Activated CD8-positive, alpha-beta memory T cell treated with anti-CD3 and anti-CD28 coated beads for 36 hours (primary cell): ENCODE measurements at regions not wholly inside any gene's neighbourhood (a gene's known extent, or its start where the extent isn't known, plus 50 kb on each side); places are given as distances from the start of the nearest gene placed in this dataset.

Experiments
- CTCF ChIA-PET: fragments of 350-600 bp; sonication (Branson Sonifier 250); formaldehyde crosslinking; loops from one replicate; lab custom pipeline; 2021; ENCODE audit warnings: antibody characterized with exemption; lab: Charles Lee
- POLR2A ChIA-PET: fragments of 350-600 bp; sonication (Branson Sonifier 250); formaldehyde crosslinking; loops from one replicate; lab custom pipeline; 2021; ENCODE audit warnings: antibody characterized with exemption; lab: Charles Lee

DNA sequence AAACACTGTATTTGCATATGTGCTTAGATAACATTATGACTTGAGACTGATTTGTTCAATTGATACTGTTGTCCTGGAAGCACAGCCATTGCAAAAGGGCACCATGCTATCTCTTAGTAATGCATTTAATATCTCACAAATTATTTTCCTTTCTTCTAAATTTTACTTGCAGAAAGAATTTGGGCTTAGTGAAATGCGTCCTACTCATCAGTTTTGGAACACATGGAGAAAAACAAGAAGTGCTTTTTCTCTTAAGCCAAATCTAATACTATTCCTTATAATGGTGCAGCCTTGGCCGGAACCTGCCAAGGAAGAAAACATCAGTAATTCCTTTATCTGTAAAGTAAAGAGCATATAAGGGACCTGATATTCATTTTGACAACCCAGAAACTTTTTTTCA is 172.2 kb upstream of the ZNF608 start:
- CTCF ChIA-PET = no interaction called here
- POLR2A ChIA-PET = no interaction called here

GRCh38 chr5:124919076-124919475 is 172.6 kb upstream of the ZNF608 start:
- CTCF ChIA-PET = no interaction called here
- POLR2A ChIA-PET = no interaction called here

DNA sequence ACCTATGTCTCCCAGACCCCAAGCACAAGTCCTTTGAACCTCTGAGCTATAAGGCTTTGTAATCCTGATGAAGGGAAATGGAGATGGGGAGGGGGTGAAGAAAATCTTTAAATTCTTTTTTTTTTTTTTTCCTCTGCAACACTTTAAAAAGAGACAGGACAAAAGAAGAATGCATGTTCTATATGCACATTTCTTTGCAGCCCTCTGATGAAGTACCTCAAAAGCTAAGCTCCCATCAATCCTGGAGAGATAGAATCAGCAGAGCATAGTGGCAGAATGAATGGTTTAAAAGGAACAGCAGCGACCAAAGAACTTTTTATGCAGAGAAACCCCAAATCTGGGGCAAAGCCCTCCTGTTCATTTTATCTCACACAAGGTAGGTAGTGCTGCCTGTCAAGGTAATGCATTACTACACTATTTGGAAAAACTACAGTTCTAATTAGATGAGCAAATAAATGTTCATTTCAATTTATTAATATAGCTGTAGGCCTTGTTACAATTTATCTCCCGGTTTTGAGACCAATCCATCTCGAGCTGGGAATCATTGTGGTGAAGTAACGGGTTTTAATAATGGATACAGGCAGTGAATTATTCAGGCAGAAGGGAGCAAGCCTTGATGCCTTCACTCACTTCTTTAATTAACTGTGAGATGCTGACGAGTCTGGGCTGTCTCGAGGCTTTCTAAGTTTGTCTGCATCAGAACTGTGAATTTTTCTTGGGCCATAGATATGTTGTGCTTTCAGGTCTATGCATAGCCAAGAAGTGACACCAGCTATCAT is 173.5 kb upstream of the ZNF608 start:
- POLR2A ChIA-PET = no interaction called here
- CTCF ChIA-PET = no interaction called here

GRCh38 chr5:124920909-124921666 is 174.6 kb upstream of the ZNF608 start:
- ChIA-PET POLR2A (no interaction called here), CTCF (no interaction called here)

DNA sequence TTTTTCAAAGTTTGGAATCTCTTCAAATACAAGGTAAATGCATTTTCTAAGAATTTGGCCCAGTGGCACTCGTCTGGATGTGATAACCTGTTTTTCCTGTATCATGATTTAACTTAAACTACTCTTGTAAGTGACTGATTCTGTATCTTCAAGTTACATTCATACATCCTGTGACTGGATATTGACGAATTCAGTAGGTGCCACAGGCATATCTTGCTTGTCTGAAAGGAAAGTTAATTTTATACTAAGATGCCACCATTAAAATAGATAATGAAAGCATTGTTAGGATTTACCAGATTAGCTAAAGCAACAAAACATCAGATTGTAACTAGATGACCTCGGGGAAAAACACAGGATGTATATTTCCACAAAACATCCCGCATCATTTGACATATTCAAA is 175.3 kb upstream of the ZNF608 start:
- ChIA-PET POLR2A (no interaction called here), CTCF (no interaction called here)

DNA sequence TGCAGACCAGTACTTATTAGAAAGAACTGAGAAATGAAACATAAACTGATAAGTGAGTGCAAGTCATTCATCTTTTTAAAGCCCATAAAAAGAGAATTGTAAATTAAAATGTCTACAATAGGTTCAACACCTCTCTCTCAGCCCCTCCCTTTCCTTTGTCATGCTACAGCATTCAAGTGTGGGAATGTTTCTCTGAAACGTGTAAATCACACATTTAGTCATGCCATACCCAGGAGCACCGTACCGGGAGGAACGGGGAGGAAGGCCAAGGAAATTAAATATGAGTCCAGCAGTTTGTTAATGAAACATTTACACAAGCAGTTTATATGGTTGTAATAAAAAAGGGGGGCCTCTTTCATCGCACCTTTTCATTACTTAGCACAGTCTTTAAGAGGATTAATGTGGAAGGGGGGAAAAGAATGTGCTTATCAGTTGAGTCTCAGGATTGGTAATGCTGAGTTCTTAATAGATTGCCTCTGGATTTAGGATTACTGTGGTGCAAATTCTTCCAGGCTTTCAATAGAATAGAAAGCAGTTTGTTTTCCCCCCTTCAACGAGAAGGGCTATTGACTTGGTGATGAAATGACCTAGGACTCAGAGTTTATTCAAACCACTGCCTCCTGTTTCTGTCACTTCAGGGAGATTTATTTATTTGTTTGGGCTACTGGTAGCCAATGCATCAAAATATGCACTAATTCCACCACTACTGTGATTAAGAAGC is 176.0 kb upstream of the ZNF608 start:
- CTCF ChIA-PET = no interaction called here
- POLR2A ChIA-PET = no interaction called here

GRCh38 chr5:124923131-124923530 is 176.7 kb upstream of the ZNF608 start:
- POLR2A ChIA-PET = no interaction called here

DNA sequence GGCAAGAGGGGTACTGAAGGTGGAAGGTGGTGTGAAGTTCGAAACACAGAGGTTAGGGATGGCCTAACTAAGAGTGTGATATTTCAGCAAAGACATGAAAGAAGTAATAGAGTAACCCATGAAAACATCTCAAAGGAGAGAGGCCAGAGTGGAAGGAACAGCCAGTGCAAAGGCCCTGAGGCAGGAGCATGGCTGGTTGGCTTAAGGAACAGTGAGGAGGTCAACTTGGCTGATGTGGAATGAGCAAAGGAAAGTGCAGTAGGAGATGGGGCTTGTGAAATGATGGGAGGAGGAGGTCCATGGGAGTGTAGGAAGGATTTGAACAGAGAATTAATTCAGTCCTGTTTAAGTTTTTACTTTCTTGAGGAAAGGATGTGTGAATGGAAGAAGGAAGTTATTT is 178.3 kb upstream of the ZNF608 start:
- ChIA-PET CTCF (no interaction called here), POLR2A (no interaction called here)

More at GRCh38 chr5:124923131-124923530, 176.7 kb upstream of the ZNF608 start:
- CTCF ChIA-PET = no interaction called here

- ChIA-PET CTCF (no interaction called here), POLR2A (no interaction called here)
These were observed 181.3 kb upstream of the ZNF608 start for GRCh38 chr5:124927735-124928134.

- POLR2A ChIA-PET = no interaction called here
- CTCF ChIA-PET = no interaction called here
These were observed 182.6 kb upstream of the ZNF608 start for GRCh38 chr5:124929000-124929399.

- CTCF ChIA-PET = no interaction called here
- POLR2A ChIA-PET = no interaction called here
These were observed 186.6 kb upstream of the ZNF608 start for GRCh38 chr5:124932791-124933600.

- ChIA-PET CTCF (no interaction called here), POLR2A (no interaction called here)
These were observed 188.6 kb upstream of the ZNF608 start for GRCh38 chr5:124935065-124935464.

DNA sequence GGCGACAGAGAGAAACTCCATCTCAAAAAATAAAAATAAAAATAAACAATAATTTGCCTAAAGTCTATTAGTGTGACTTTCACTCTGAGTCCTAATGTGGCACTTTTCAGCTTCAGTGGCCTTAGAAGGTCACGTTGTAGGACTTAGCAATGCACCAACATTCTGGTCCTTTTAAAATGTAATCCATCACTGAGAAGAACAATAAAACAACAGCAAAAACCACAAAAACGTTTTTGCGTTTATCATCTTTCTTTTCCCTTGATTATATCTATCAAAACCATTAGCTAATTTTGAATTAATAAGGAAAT is 190.1 kb upstream of the ZNF608 start:
- CTCF ChIA-PET = no interaction called here
- POLR2A ChIA-PET = no interaction called here

DNA sequence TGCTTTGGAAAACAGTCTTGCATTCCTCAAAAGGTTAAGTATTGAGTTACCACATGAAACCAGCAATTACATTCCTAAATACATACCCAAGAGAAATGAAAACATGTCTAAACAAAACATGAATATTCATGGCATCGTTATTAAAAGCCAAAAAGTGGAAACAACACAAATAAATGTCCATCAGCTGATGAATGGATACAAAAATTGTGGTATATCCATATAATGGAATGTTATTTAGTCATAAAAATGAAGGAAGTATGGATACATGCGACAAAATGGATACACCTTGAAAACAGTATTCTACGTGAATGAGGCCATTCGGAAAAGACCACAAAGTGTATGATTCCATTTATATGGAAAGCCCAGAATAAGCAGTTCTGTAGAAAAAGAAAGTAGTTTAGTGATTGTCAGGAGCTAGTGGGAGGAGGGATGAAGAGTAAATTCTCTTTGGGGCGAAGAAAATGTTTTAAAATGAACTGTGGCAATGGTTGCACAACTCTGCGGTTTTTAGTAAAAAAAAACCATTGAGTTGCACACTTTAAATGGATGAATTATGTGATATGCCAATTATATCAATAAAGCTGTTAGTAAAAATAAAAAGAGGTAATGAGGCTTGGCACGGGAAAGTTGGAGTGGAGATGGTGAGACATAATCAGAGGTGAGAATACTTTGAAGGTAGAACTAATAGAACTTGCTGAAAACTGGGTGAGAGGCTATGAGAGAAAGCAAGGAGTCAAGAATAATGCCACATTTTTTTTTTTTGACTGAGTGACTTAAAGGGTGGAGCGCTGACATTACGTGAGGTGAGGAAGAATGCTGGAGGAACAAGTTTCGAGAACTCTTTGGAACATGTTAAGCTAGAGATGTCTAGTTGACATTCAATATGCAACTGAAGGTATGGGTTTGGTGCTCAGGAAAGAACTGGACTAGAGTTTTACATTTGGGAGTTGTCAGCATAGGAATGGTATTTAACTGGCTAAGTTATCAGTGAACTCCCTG is 194.9 kb upstream of the ZNF608 start:
- ChIA-PET CTCF (no interaction called here), POLR2A (no interaction called here)

DNA sequence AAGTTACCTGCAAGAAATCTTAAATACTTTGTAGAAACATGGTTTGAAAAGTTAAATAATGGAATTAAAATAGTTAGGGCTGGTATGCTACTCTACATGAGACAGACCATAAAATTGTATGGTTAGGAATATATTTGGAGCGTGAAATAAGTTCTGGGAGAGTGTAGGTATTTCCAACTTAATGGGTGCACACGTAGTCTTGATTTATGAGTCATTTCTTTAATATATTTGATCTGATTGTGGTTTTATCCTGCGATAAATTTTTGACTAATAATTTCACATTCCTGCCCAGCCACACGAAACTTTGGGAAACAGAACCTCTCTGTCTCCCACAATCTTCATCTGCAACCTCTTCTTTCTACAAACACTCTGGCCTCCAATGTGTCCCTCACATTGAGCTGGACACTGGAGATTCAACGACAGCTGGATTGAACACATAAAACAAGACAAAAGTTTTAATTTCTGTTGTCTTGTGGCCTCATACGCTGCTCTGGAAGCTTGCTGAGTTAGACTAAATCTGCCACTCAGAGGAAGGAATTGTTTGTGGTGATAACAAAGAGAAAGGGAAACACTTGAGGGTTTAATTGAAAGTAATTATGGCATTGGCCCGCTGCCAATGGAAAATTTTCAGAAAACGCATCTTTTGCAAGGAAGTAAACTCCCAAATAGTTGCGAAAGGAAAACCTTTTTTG is 201.8 kb upstream of the ZNF608 start:
- POLR2A ChIA-PET = no interaction called here
- CTCF ChIA-PET = no interaction called here

- POLR2A ChIA-PET = no interaction called here
These were observed 202.4 kb upstream of the ZNF608 start for GRCh38 chr5:124948754-124949275.

DNA sequence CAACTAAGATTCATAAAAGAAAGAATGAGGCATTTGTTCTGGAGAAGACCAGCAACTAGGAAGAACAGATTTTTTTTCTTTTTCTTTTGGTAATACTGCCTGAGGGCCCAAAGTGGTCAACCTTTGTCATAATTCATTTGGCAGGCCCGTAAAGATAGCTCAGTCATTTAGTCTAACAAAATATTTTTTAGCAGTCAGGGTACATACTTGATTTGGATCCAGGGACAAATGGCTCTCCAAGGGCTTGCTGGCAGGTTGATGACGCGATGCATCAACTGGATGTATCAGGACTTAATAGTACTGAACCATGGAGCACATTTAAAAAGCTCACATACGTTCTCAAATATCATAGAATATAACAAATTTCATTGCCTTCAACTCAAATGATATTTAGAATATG is 203.4 kb upstream of the ZNF608 start:
- CTCF ChIA-PET = no interaction called here
- POLR2A ChIA-PET = no interaction called here

More at GRCh38 chr5:124948754-124949275, 202.4 kb upstream of the ZNF608 start:
- CTCF ChIA-PET = no interaction called here

GRCh38 chr5:124951105-124951504 is 204.7 kb upstream of the ZNF608 start:
- ChIA-PET POLR2A (no interaction called here), CTCF (no interaction called here)
